ENCODE measurements at regions not wholly inside any gene's neighbourhood (a gene's known extent, or its start where the extent isn't known, plus 50 kb on each side); places are given as distances from the start of the nearest gene placed in this dataset.
A peak's percentile ranks its signal among the peaks of the same experiment; 100 is the strongest.

DNA sequence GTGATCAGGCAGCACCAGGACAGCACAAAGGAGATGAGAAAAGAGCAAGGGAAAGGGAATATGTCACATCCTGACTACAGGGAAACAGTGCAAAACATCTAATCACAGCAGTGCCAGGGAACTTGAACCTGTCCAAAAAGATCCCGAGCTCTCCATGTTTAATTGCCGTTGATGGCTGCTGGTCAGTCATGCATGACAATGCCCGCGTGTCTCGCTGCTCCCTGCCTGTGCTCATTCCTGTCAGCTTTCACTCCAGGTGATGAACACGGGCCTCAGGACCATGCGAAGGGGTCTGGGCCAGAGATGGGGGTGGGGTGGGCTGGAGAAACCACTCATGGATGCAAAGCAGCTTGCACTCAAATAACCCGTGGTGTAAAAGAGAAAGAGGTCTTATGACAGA, 287.0 kb downstream of the GPATCH2 start:
- ChIA-PET RAD21 (ENCODE audit: unreplicated experiment) (no interaction called here), SMC1A (ENCODE audit: uncharacterized antibody, unreplicated experiment) (no interaction called here), CTCF (interaction anchor here (2.2 kb wide), 1 partner anchor 10 kb away, joined by 5 read pairs; no protein-coding TSS in a partner anchor), POLR2A (no interaction called here)
- Histone ChIP-seq H3K9ac (ENCODE audit: control insufficient read depth, insufficient read depth, low read length) (no peak overlapping the region), H3K79me2 (ENCODE audit: control insufficient read depth, insufficient read depth, low read length) (no peaks in the 10 kb centered on the region), H3K4me1 (ENCODE audit: control insufficient read depth, insufficient read depth, low read length) (no peaks in the 10 kb centered on the region), H3K4me2 (ENCODE audit: control insufficient read depth, insufficient read depth) (no peak overlapping the region), H3K27ac (ENCODE audit: control insufficient read depth, insufficient read depth) (no peak overlapping the region), H2AFZ (ENCODE audit: control insufficient read depth, low read depth, low read length) (no peak overlapping the region), H4K20me1 (ENCODE audit: control insufficient read depth, insufficient read depth) (no peaks in the 10 kb centered on the region), H3K9me3 (replicated peaks; ENCODE audit: control insufficient read depth, insufficient read depth, low read length) (no peaks in the 10 kb centered on the region), H3K4me3 (no peak overlapping the region), H3K27me3 (replicated peaks in 1 of 2; ENCODE audit: control insufficient read depth in 2 of 2, insufficient read depth in 2 of 2, low read length in 1 of 2) (no peaks in the 10 kb centered on the region), H3K36me3 (ENCODE audit: control insufficient read depth in 2 of 2, insufficient read depth in 2 of 2, low read length in 1 of 2) (no peaks in the 10 kb centered on the region)
- WGBS (ENCODE audit: insufficient coverage, insufficient replicate concordance, low lambda C conversion rate, missing lambda C conversion rate): 40% methylated on average over 8 of the region's 8 CpGs
- DNase-seq (ENCODE audit: low read depth, low spot score) (no peak), ATAC-seq (no peak), FAIRE-seq (no peak)
- in situ Hi-C loops (cut with MboI) (no loop called here), intact Hi-C loops (cut with micrococcal nuclease; ENCODE audit: unreplicated experiment) (no loop called here)
- TF ChIP-seq PAX5 (IDR thresholded peaks at IDR 0.05; ENCODE audit: borderline replicate concordance, low read depth, low read length) (0 out of 2 replicates have a peak, but pooled peaks have one; percentile 38), PAX8 (IDR thresholded peaks at IDR 0.05) (no peak)
- no TSS peak for BruUV-seq (replicated peaks)

DNA sequence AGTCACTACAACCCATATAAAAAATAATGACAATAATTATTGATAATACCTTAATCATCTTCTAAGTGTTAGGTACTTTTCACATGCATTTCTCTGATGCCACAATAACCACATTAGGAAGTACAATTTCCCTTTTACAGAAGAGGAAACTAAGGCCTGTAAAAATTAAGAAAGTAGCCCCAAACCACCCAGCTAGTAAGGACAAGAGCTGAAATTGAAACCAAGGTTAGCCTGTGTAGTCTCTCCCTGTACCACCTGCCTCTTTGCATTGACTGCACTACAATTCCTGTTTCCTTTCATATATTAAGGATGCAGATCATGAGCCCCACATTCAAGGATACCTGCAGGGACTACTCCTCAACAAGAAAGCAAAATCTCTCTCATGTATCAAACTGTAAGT, 288.8 kb downstream of the GPATCH2 start:
- BruUV-seq (replicated peaks): no TSS peak
- RAD21 ChIA-PET (ENCODE audit: unreplicated experiment): no interaction called here

More for the DNA sequence above, 288.8 kb downstream of the GPATCH2 start:
- Histone ChIP-seq H3K27ac (ENCODE audit: control insufficient read depth, insufficient read depth) (no peak overlapping the region), H3K79me2 (ENCODE audit: control insufficient read depth, insufficient read depth, low read length) (no peaks in the 10 kb centered on the region), H4K20me1 (ENCODE audit: control insufficient read depth, insufficient read depth) (no peaks in the 10 kb centered on the region), H2AFZ (ENCODE audit: control insufficient read depth, low read depth, low read length) (no peak overlapping the region), H3K27me3 (replicated peaks in 1 of 2; ENCODE audit: control insufficient read depth in 2 of 2, insufficient read depth in 2 of 2, low read length in 1 of 2) (no peaks in the 10 kb centered on the region), H3K9ac (ENCODE audit: control insufficient read depth, insufficient read depth, low read length) (no peak overlapping the region), H3K4me1 (ENCODE audit: control insufficient read depth, insufficient read depth, low read length) (no peaks in the 10 kb centered on the region), H3K36me3 (ENCODE audit: control insufficient read depth in 2 of 2, insufficient read depth in 2 of 2, low read length in 1 of 2) (no peaks in the 10 kb centered on the region), H3K9me3 (replicated peaks; ENCODE audit: control insufficient read depth, insufficient read depth, low read length) (no peaks in the 10 kb centered on the region), H3K4me2 (ENCODE audit: control insufficient read depth, insufficient read depth) (no peak overlapping the region), H3K4me3 (no peak overlapping the region)
- DNase-seq (ENCODE audit: low read depth, low spot score): no peak
- ChIA-PET POLR2A (no interaction called here), SMC1A (ENCODE audit: uncharacterized antibody, unreplicated experiment) (interaction anchor here (0.7 kb wide), 1 partner anchor 13 kb away, joined by 3 read pairs; no protein-coding TSS in a partner anchor), CTCF (no interaction called here)
- intact Hi-C loops (cut with micrococcal nuclease; ENCODE audit: unreplicated experiment): no loop called here
- no peak for ATAC-seq
- FAIRE-seq: no peak
- in situ Hi-C loops (cut with MboI): no loop called here
- no peak for TF ChIP-seq RAD51 (IDR thresholded peaks at IDR 0.05)
- TF ChIP-seq NBN (IDR thresholded peaks at IDR 0.05): no peak

All from GM12878 (cell line).